ENCODE measurements at regions not wholly inside any gene's neighbourhood (a gene's known extent, or its start where the extent isn't known, plus 50 kb on each side); places are given as distances from the start of the nearest gene placed in this dataset.

- TF ChIP-seq CTCF (IDR thresholded peaks at IDR 0.05) = no peak
- intact Hi-C loops (cut with DNase I) = loop anchor here (5.0 kb wide), 1 partner anchor 148 kb away; no protein-coding TSS in a partner anchor
- H3K9me3 ChIP-seq = no peaks in the 10 kb centered on the region
Observed at GRCh38 chr14:51544901-51545300, 106.8 kb upstream of the FRMD6 start.

GRCh38 chr14:51545396-51545795 lies 106.3 kb upstream of the FRMD6 start:
- H3K36me3 ChIP-seq = no peaks in the 10 kb centered on the region
- no peaks in the 10 kb centered on the region for H3K27me3 ChIP-seq
- no peak for TF ChIP-seq CTCF (IDR thresholded peaks at IDR 0.05)
- no peaks in the 10 kb centered on the region for H3K9me3 ChIP-seq
- no peak for DNase-seq (ENCODE audit: low spot score in 2 of 2)
- H3K27ac ChIP-seq = no peak overlapping the region
- intact Hi-C loops (cut with DNase I) = loop anchor here (5.0 kb wide), 1 partner anchor 148 kb away; no protein-coding TSS in a partner anchor
- H3K4me1 ChIP-seq = peaks cover 0 to 13% of the 10 kb centered on the region in 2 donors
- no peak overlapping the region for H3K4me3 ChIP-seq

More at GRCh38 chr14:51544901-51545300, 106.8 kb upstream of the FRMD6 start:
- Histone ChIP-seq H3K27me3 (no peaks in the 10 kb centered on the region), H3K36me3 (no peaks in the 10 kb centered on the region), H3K27ac (no peak overlapping the region), H3K4me1 (peaks cover 0 to 18% of the 10 kb centered on the region in 2 donors), H3K4me3 (no peak overlapping the region)
- no peak for DNase-seq (ENCODE audit: low spot score in 2 of 2)

GRCh38 chr14:51546099-51546498 lies 105.6 kb upstream of the FRMD6 start:
- peaks cover 0 to 11% of the 10 kb centered on the region in 2 donors for H3K4me1 ChIP-seq
- intact Hi-C loops (cut with DNase I) = loop anchor here (2.0 to 5.0 kb wide), 2 partner anchors 103 to 149 kb away; no protein-coding TSS in a partner anchor
- H3K36me3 ChIP-seq = no peaks in the 10 kb centered on the region
- no peak overlapping the region for H3K4me3 ChIP-seq
- no peaks in the 10 kb centered on the region for H3K9me3 ChIP-seq
- no peak overlapping the region for H3K27ac ChIP-seq
- no peaks in the 10 kb centered on the region for H3K27me3 ChIP-seq
- no peak for DNase-seq (ENCODE audit: low spot score in 2 of 2)
- no peak for TF ChIP-seq CTCF (IDR thresholded peaks at IDR 0.05)

GRCh38 chr14:51546603-51547258 lies 105.0 kb upstream of the FRMD6 start:
- H3K36me3 ChIP-seq = no peaks in the 10 kb centered on the region
- no peaks in the 10 kb centered on the region for H3K27me3 ChIP-seq
- TF ChIP-seq CTCF (IDR thresholded peaks at IDR 0.05) = no peak
- peaks cover 0 to 11% of the 10 kb centered on the region in 2 donors for H3K4me1 ChIP-seq
- DNase-seq (ENCODE audit: low spot score in 2 of 2) = no peak
- H3K4me3 ChIP-seq = no peak overlapping the region
- intact Hi-C loops (cut with DNase I) = loop anchor here (1.0 to 5.0 kb wide), 3 partner anchors 104 to 149 kb away; partner anchors contain the start of gene FRMD6
- no peaks in the 10 kb centered on the region for H3K9me3 ChIP-seq
- peak overlapping the region; percentile 31 to 54 for H3K27ac ChIP-seq

- H3K9me3 ChIP-seq = no peaks in the 10 kb centered on the region
- H3K27me3 ChIP-seq = no peaks in the 10 kb centered on the region
- peaks cover 0 to 11% of the 10 kb centered on the region in 2 donors for H3K4me1 ChIP-seq
- no peak for TF ChIP-seq CTCF (IDR thresholded peaks at IDR 0.05)
- peak; percentile 10 to 88 for DNase-seq (ENCODE audit: low spot score in 2 of 2)
- peak overlapping the region; percentile 59 to 60 for H3K27ac ChIP-seq
- intact Hi-C loops (cut with DNase I) = loop anchor here (1.0 to 5.0 kb wide), 3 partner anchors 104 to 150 kb away; partner anchors contain the start of gene FRMD6
- H3K36me3 ChIP-seq = no peaks in the 10 kb centered on the region
- no peak overlapping the region for H3K4me3 ChIP-seq
Observed at GRCh38 chr14:51547260-51547659, 104.5 kb upstream of the FRMD6 start.

All from ascending aorta (tissue), 2 donors.